Gastroesophageal sphincter (tissue), 4 donors: ENCODE measurements at regions not wholly inside any gene's neighbourhood (a gene's known extent, or its start where the extent isn't known, plus 50 kb on each side); places are given as distances from the start of the nearest gene placed in this dataset.
"Not testable (repeated sequence)": the region's sequence is repeated elsewhere in the genome, so short reads cannot be mapped to it uniquely, and the experiment has no call there.

Source experiments
- ATAC-seq: fragments of 150-250 bp; one replicate; pipeline ENCODE4 v1.9.1; 2016; ENCODE audit warnings: mild to moderate bottlenecking, moderate library complexity
- H3K27ac ChIP-seq, 4 donors: fragments of 200-600 bp; sonication (generic) in 3 of 4; 1 replicate in 3 of 4; 2 replicates in 1 of 4; pipeline ENCODE4 v1.5.1; 2016 to 2019
- H3K27me3 ChIP-seq: fragments of 200-600 bp; sonication (generic); one replicate; pipeline ENCODE4 v1.5.1; 2019
- H3K36me3 ChIP-seq, 2 donors: fragments of 200-600 bp; sonication (generic); one replicate each; pipeline ENCODE4 v1.5.1; 2019; ENCODE audit warnings: control low read depth in 1 of 2
- H3K4me1 ChIP-seq, 3 donors: fragments of 200-600 bp; sonication (generic); 1 replicate in 2 of 3; 2 replicates in 1 of 3; pipeline ENCODE4 v1.5.1; 2016 to 2019; ENCODE audit warnings: control low read depth in 2 of 3
- H3K4me3 ChIP-seq, 2 donors: fragments of 200-600 bp; sonication (generic); one replicate each; pipeline ENCODE4 v1.5.1; 2019; ENCODE audit warnings: mild to moderate bottlenecking in 1 of 2, moderate library complexity in 1 of 2
- H3K9me3 ChIP-seq, 3 donors: fragments of 200-600 bp; sonication (generic); one replicate each; pipeline ENCODE4 v1.5.1; 2017 to 2019; ENCODE audit warnings: control low read depth in 2 of 3
- CTCF ChIP-seq, 4 experiments: fragments of 200-600 bp in 2 of 4; fragments of 450-650 bp in 2 of 4; sonication (generic) in 1 of 4; IDR thresholded peaks; one replicate each; pipeline ENCODE4 v1.5.1; 2017 to 2019; ENCODE audit warnings: antibody characterized with exemption in 4 of 4, mild to moderate bottlenecking in 2 of 4, moderate library complexity in 2 of 4
- EP300 ChIP-seq: sonication (generic); formaldehyde crosslinking; IDR thresholded peaks from one replicate; pipeline ENCODE4 v1.6.1; 2017; ENCODE audit warnings: antibody characterized with exemption, mild to moderate bottlenecking
- POLR2A ChIP-seq, 2 donors: fragments of 450-650 bp; IDR thresholded peaks; one replicate each; pipeline ENCODE4 v1.6.1; 2017; ENCODE audit warnings: antibody characterized with exemption in 2 of 2, mild to moderate bottlenecking in 2 of 2, moderate library complexity in 1 of 2
- POLR2AphosphoS5 ChIP-seq: sonication (generic); formaldehyde crosslinking; IDR thresholded peaks from one replicate; pipeline ENCODE4 v1.6.1; 2017; ENCODE audit warnings: antibody characterized with exemption
- WGBS, 2 donors: methylation state at CpG; one replicate each; pipeline ENCODE4 v1.1.5; 2018; ENCODE audit warnings: low coverage in 1 of 2; 5-methylcytosine and 5-hydroxymethylcytosine counted together

DNA sequence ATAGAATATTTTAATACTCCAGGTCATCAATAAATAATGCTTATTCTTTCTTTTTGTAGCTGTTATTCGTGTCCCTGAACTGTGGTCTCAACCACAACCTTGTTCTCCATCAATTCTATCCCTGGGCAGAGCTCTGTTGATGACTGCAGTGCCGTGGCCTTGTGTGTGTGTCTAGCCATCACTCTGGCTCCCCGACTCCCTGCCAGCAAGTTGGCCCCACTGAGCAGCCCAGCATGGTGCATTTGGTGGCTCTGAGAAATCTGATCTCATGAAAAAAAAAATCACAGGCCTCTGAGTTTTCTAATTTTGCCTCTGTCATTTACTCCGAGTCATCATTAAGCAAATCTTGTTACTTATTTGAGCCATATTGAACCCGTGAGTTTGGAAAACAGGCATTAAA lies 164.7 kb downstream of the GOLGA6L6 start:
- no peak overlapping the region for H3K27ac ChIP-seq
- H3K4me3 ChIP-seq: no peak overlapping the region
- H3K9me3 ChIP-seq: no peaks in the 10 kb centered on the region
- no peaks in the 10 kb centered on the region for H3K4me1 ChIP-seq
- peaks cover 5% of the 10 kb centered on the region for H3K27me3 ChIP-seq
- ATAC-seq: no peak
- WGBS, 2 donors: 61 to 64% methylated on average over 4 to 5 of the region's 5 CpGs
- TF ChIP-seq EP300: no peak
- no peak for TF ChIP-seq POLR2A (IDR thresholded peaks at IDR 0.05)
- TF ChIP-seq CTCF (IDR thresholded peaks at IDR 0.05): no peak
- no peak for TF ChIP-seq POLR2AphosphoS5
- no peaks in the 10 kb centered on the region for H3K36me3 ChIP-seq

- H3K27me3 ChIP-seq, H3K4me1 ChIP-seq, H3K36me3 ChIP-seq, H3K27ac ChIP-seq, H3K9me3 ChIP-seq, ATAC-seq, H3K4me3 ChIP-seq: not testable (repeated sequence)
Measured at GRCh38 chr15:20372416-20372815, 169.2 kb downstream of the GOLGA6L6 start.

DNA sequence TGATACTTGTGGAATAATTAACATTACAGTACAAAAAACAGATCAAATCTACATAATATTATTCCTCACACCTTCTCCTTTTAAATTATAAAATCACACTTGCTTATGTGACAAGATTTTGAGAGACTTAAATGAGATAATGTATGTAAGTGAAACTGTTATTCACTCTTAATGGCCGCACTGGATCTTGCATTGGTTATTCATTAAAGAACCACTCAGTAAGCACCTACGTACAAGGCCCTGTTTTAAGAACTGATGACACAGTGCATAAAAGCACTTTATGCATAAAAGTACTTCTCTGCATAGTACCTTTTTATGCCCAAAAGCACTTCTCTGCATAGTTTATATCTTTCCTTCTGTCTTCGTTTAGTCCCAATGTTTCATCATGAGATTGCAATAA lies 172.1 kb downstream of the GOLGA6L6 start:
- no peaks in the 10 kb centered on the region for H3K9me3 ChIP-seq
- peaks cover 5% of the 10 kb centered on the region for H3K27me3 ChIP-seq
- WGBS, 2 donors: 64 to 74% methylated on average over 3 of the region's 3 CpGs
- TF ChIP-seq CTCF (IDR thresholded peaks at IDR 0.05): no peak
- no peak for TF ChIP-seq POLR2A (IDR thresholded peaks at IDR 0.05)
- no peak for TF ChIP-seq POLR2AphosphoS5
- no peak for TF ChIP-seq EP300
- no peak overlapping the region for H3K4me3 ChIP-seq
- H3K27ac ChIP-seq: no peak overlapping the region
- no peaks in the 10 kb centered on the region for H3K4me1 ChIP-seq
- no peaks in the 10 kb centered on the region for H3K36me3 ChIP-seq
- no peak for ATAC-seq

DNA sequence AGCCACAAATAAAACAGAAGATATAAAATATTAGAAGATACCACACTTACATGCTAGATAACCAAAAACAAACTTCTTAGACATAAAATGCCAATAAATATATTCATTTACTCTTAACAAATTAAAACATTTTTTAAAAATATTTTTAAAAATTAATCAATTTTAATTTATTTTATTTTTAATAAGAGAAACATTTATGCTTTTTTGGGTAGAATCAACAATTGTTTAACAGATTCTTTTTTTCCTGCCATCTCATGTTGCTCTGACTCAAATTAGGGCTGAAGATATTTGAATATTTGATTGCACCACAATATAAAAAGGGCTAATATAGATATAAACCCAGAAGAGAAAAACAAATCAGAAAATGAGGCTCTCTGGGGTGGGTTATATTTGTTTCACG lies 172.6 kb downstream of the GOLGA6L6 start:
- no peak overlapping the region for H3K27ac ChIP-seq
- H3K4me1 ChIP-seq: no peaks in the 10 kb centered on the region
- 31 to 33% methylated on average over 1 of the region's 1 CpG for WGBS, 2 donors
- TF ChIP-seq POLR2AphosphoS5: no peak
- no peak for TF ChIP-seq POLR2A (IDR thresholded peaks at IDR 0.05)
- TF ChIP-seq CTCF (IDR thresholded peaks at IDR 0.05): no peak
- no peak for ATAC-seq
- H3K4me3 ChIP-seq: no peak overlapping the region
- no peaks in the 10 kb centered on the region for H3K9me3 ChIP-seq
- peaks cover 5% of the 10 kb centered on the region for H3K27me3 ChIP-seq
- H3K36me3 ChIP-seq: no peaks in the 10 kb centered on the region

DNA sequence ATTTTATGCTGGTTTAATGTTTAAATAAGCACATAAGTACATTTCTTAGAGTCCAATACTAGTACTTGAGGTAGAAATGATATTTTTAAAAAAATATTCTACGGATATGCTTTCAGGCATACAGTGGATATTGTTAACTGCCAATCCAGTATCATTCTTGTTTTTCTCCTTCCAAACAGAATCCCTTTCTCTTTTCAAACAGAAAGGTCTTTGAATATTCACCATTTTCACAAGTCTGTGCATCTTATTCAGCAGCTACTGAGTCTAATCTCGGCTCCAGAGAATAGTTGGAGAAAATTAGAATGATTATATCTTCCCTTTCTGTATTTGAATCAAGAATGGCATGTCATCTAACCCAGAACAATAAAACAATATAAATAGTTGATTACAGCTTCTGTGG lies 174.5 kb downstream of the GOLGA6L6 start:
- no peak overlapping the region for H3K27ac ChIP-seq
- TF ChIP-seq CTCF (IDR thresholded peaks at IDR 0.05) (no peak), EP300 (no peak), POLR2A (IDR thresholded peaks at IDR 0.05) (no peak), POLR2AphosphoS5 (no peak)
- no peaks in the 10 kb centered on the region for H3K9me3 ChIP-seq
- peaks cover 4% of the 10 kb centered on the region for H3K27me3 ChIP-seq
- H3K4me3 ChIP-seq: no peak overlapping the region
- 39 to 58% methylated on average over 2 of the region's 2 CpGs for WGBS, 2 donors
- no peak for ATAC-seq
- H3K36me3 ChIP-seq: no peaks in the 10 kb centered on the region
- no peaks in the 10 kb centered on the region for H3K4me1 ChIP-seq

GRCh38 chr15:20363591-20363990 lies 178.0 kb downstream of the GOLGA6L6 start:
- H3K27me3 ChIP-seq, H3K36me3 ChIP-seq, H3K4me3 ChIP-seq, H3K27ac ChIP-seq, H3K9me3 ChIP-seq, H3K4me1 ChIP-seq, ATAC-seq: not testable (repeated sequence)
- WGBS, 2 donors: 49 to 66% methylated on average over 4 to 5 of the region's 5 CpGs
